ENCODE measurements at regions not wholly inside any gene's neighbourhood (a gene's known extent, or its start where the extent isn't known, plus 50 kb on each side); places are given as distances from the start of the nearest gene placed in this dataset.

- no peaks in the 10 kb centered on the region for H3K9me3 ChIP-seq
- no peaks in the 10 kb centered on the region for H3K36me3 ChIP-seq
- peak in 1 of 3 donors; percentile 60 for DNase-seq
- H3K4me1 ChIP-seq: no peaks in the 10 kb centered on the region
- TF ChIP-seq CTCF (IDR thresholded peaks at IDR 0.05): no peak
- TF ChIP-seq POLR2A (IDR thresholded peaks at IDR 0.05): no peak
- no peak overlapping the region for H3K4me3 ChIP-seq
- no peaks in the 10 kb centered on the region for H3K27me3 ChIP-seq
- no peak overlapping the region for H3K27ac ChIP-seq
Observed at GRCh38 chr9:108552459-108553040, 303.2 kb downstream of the ACTL7B start.

- H3K27me3 ChIP-seq: no peaks in the 10 kb centered on the region
- no peaks in the 10 kb centered on the region for H3K36me3 ChIP-seq
- no peaks in the 10 kb centered on the region for H3K4me1 ChIP-seq
- TF ChIP-seq POLR2A (IDR thresholded peaks at IDR 0.05): no peak
- H3K27ac ChIP-seq: no peak overlapping the region
- no peak for DNase-seq
- H3K4me3 ChIP-seq: no peak overlapping the region
- H3K9me3 ChIP-seq: no peaks in the 10 kb centered on the region
Observed at GRCh38 chr9:108551030-108551841, 304.6 kb downstream of the ACTL7B start.

GRCh38 chr9:108550106-108550505, 305.7 kb downstream of the ACTL7B start:
- TF ChIP-seq POLR2A (IDR thresholded peaks at IDR 0.05) (no peak), CTCF (IDR thresholded peaks at IDR 0.05) (no peak)
- no peak overlapping the region for H3K27ac ChIP-seq

GRCh38 chr9:108549184-108549583, 306.6 kb downstream of the ACTL7B start:
- no peak overlapping the region for H3K27ac ChIP-seq
- TF ChIP-seq CTCF (IDR thresholded peaks at IDR 0.05): no peak

More at GRCh38 chr9:108550106-108550505, 305.7 kb downstream of the ACTL7B start:
- no peaks in the 10 kb centered on the region for H3K4me1 ChIP-seq
- DNase-seq: no peak
- no peaks in the 10 kb centered on the region for H3K9me3 ChIP-seq
- H3K4me3 ChIP-seq: no peak overlapping the region
- no peaks in the 10 kb centered on the region for H3K27me3 ChIP-seq
- no peaks in the 10 kb centered on the region for H3K36me3 ChIP-seq

GRCh38 chr9:108547411-108548135, 308.2 kb downstream of the ACTL7B start:
- Histone ChIP-seq H3K27ac (no peak overlapping the region), H3K9me3 (no peaks in the 10 kb centered on the region), H3K27me3 (no peaks in the 10 kb centered on the region), H3K4me1 (no peaks in the 10 kb centered on the region), H3K4me3 (no peak overlapping the region), H3K36me3 (no peaks in the 10 kb centered on the region)
- no peak for DNase-seq
- TF ChIP-seq CTCF (IDR thresholded peaks at IDR 0.05): no peak
- TF ChIP-seq POLR2A (IDR thresholded peaks at IDR 0.05): no peak

More at GRCh38 chr9:108549184-108549583, 306.6 kb downstream of the ACTL7B start:
- Histone ChIP-seq H3K27me3 (no peaks in the 10 kb centered on the region), H3K36me3 (no peaks in the 10 kb centered on the region), H3K9me3 (no peaks in the 10 kb centered on the region), H3K4me1 (no peaks in the 10 kb centered on the region), H3K4me3 (no peak overlapping the region)
- no peak for DNase-seq

GRCh38 chr9:108546215-108546614, 309.6 kb downstream of the ACTL7B start:
- no peak for DNase-seq
- TF ChIP-seq POLR2A (IDR thresholded peaks at IDR 0.05) (no peak), CTCF (IDR thresholded peaks at IDR 0.05) (no peak)
- H3K36me3 ChIP-seq: no peaks in the 10 kb centered on the region
- no peaks in the 10 kb centered on the region for H3K9me3 ChIP-seq
- H3K4me1 ChIP-seq: no peaks in the 10 kb centered on the region
- H3K27me3 ChIP-seq: no peaks in the 10 kb centered on the region
- no peak overlapping the region for H3K27ac ChIP-seq
- no peak overlapping the region for H3K4me3 ChIP-seq
